A549 (cell line): ENCODE measurements at regions not wholly inside any gene's neighbourhood (a gene's known extent, or its start where the extent isn't known, plus 50 kb on each side); places are given as distances from the start of the nearest gene placed in this dataset.

Experiments
- ATAC-seq, 2 experiments: fragments of 200-7000 bp in 1 of 2; fragments of >200 bp in 1 of 2; cut with Nextera tagmentation in 1 of 2; cut with Tn5 transposase in 1 of 2; 3 replicates each; pipeline versions ENCODE4 v1.8.0 to v1.9.1; 2018 to 2020; ENCODE audit warnings: mild to moderate bottlenecking in 1 of 2, moderate library complexity in 1 of 2
- CTCF ChIA-PET: fragments of 300-600 bp; sonication (Branson Sonifier 250); formaldehyde crosslinking; extraction: SDS; loops from one replicate; lab custom pipeline; 2021; ENCODE audit warnings: antibody characterized with exemption, inconsistent platforms; lab: Yijun Ruan, JAX
- POLR2A ChIA-PET: fragments of 350-600 bp; formaldehyde crosslinking; extraction: SDS; loops from one replicate; lab custom pipeline; 2021; ENCODE audit warnings: antibody characterized with exemption, inconsistent platforms; lab: Yijun Ruan, JAX
- DNase-seq, 2 experiments: peaks; one replicate each; pipeline versions ENCODE4 v3.0.0 to v3.0.0-alpha.2; 2011 to 2016; ENCODE audit warnings: low read depth in 1 of 2, low spot score in 1 of 2
- FAIRE-seq: peaks from 2 replicates; lab custom pipeline; 2011; peaks lifted over from hg19 to GRCh38; lab: Jason Lieb, UNC
- H3K27ac ChIP-seq, 2 experiments: fragments of >200 bp; sonication (Bioruptor Twin); formaldehyde crosslinking; 3 replicates each; pipeline ENCODE4 v1.5.1; 2016 to 2017
- H3K4me1 ChIP-seq: fragments of >200 bp; sonication (Bioruptor Twin); formaldehyde crosslinking; 3 replicates; pipeline ENCODE4 v1.6.1; 2016
- H3K4me2 ChIP-seq: fragments of >200 bp; sonication (Bioruptor Twin); formaldehyde crosslinking; 3 replicates; pipeline ENCODE4 v1.6.1; 2016
- H3K4me3 ChIP-seq: fragments of >200 bp; sonication (Bioruptor Twin); formaldehyde crosslinking; 3 replicates; pipeline ENCODE4 v1.5.1; 2016
- H3K9me3 ChIP-seq: fragments of >200 bp; sonication (Bioruptor Twin); formaldehyde crosslinking; 3 replicates; pipeline ENCODE4 v1.6.1; 2016
- CBX8 ChIP-seq: fragments of 200-600 bp; sonication (generic); IDR thresholded peaks from 2 replicates; pipeline ENCODE4 v1.6.1; 2016
- CHD4 ChIP-seq: fragments of 200-600 bp; sonication (generic); IDR thresholded peaks from 2 replicates; pipeline ENCODE4 v1.6.1; 2016; ENCODE audit warnings: antibody characterized with exemption, mild to moderate bottlenecking, borderline replicate concordance
- CTCF ChIP-seq: fragments of >200 bp; sonication (Bioruptor Twin); formaldehyde crosslinking; IDR thresholded peaks from 3 replicates; pipeline ENCODE4 v1.5.1; 2016
- EHF ChIP-seq: fragments of 250-450 bp; sonication (Bioruptor Pico); IDR thresholded peaks from 2 replicates; pipeline ENCODE4 v1.5.0; 2020; ENCODE audit warnings: mild to moderate bottlenecking
- EHMT2 ChIP-seq: fragments of 200-600 bp; sonication (generic); IDR thresholded peaks from 2 replicates; pipeline ENCODE4 v1.6.1; 2016; ENCODE audit warnings: antibody characterized with exemption, low read depth, mild to moderate bottlenecking, moderate library complexity
- HES2 ChIP-seq: fragments of >200 bp; sonication (Bioruptor Twin); formaldehyde crosslinking; IDR thresholded peaks from 2 replicates; pipeline ENCODE4 v1.6.1; 2016
- HOXA7 ChIP-seq: fragments of 250-450 bp; sonication (Bioruptor Pico); IDR thresholded peaks from 2 replicates; pipeline ENCODE4 v1.5.0; 2020; ENCODE audit warnings: mild to moderate bottlenecking, moderate library complexity
- HOXB13 ChIP-seq: fragments of 250-450 bp; sonication (Bioruptor Pico); IDR thresholded peaks from 2 replicates; pipeline ENCODE4 v1.5.0; 2020; ENCODE audit warnings: low read depth, mild to moderate bottlenecking, moderate library complexity
- KDM1A ChIP-seq: fragments of 200-600 bp; sonication (generic); IDR thresholded peaks from 2 replicates; pipeline ENCODE4 v1.6.1; 2016; ENCODE audit warnings: low read depth, mild to moderate bottlenecking
- MAFK ChIP-seq: fragments of 450-650 bp; IDR thresholded peaks from 2 replicates; pipeline ENCODE4 v1.6.1; 2014; ENCODE audit not compliant: partially characterized antibody
- MAX ChIP-seq: IDR thresholded peaks from 2 replicates; pipeline ENCODE4 v1.6.1; 2012
- MAZ ChIP-seq: fragments of 150-350 bp; IDR thresholded peaks from 2 replicates; pipeline ENCODE4 v1.6.1; 2014; ENCODE audit warnings: antibody characterized with exemption, low read depth, low read length, borderline replicate concordance
- NR3C1 ChIP-seq: fragments of >200 bp; sonication (Bioruptor Twin); formaldehyde crosslinking; IDR thresholded peaks from 3 replicates; pipeline ENCODE4 v1.6.1; 2017
- RAD21 ChIP-seq, 2 experiments: fragments of >200 bp in 1 of 2; sonication (Bioruptor Twin) in 1 of 2; formaldehyde crosslinking in 1 of 2; IDR thresholded peaks in 1 of 2; conservative IDR thresholded peaks in 1 of 2; 2 replicates in 1 of 2; 3 replicates in 1 of 2; pipeline ENCODE4 v1.6.1; 2012 to 2018; ENCODE audit warnings: inconsistent platforms in 1 of 2
- RCOR1 ChIP-seq: fragments of 150-350 bp; IDR thresholded peaks from 2 replicates; pipeline ENCODE4 v1.6.1; 2014; ENCODE audit warnings: antibody characterized with exemption, low read length, low read depth
- RFX5 ChIP-seq: fragments of 450-650 bp; IDR thresholded peaks from 2 replicates; pipeline ENCODE4 v1.7.1; 2014; ENCODE audit warnings: antibody characterized with exemption, mild to moderate bottlenecking, moderate library complexity
- RNF2 ChIP-seq: fragments of 200-600 bp; sonication (generic); IDR thresholded peaks from 2 replicates; pipeline ENCODE4 v1.6.1; 2016; ENCODE audit warnings: low read depth, mild to moderate bottlenecking, antibody characterized with exemption, moderate library complexity, borderline replicate concordance
- SREBF2 ChIP-seq: fragments of 450-650 bp; IDR thresholded peaks from 2 replicates; pipeline ENCODE4 v1.6.1; 2014; ENCODE audit warnings: mild to moderate bottlenecking, moderate library complexity
- TFCP2L1 ChIP-seq: fragments of 250-450 bp; sonication (Bioruptor Pico); IDR thresholded peaks from 2 replicates; pipeline ENCODE4 v1.5.0; 2021; ENCODE audit warnings: mild to moderate bottlenecking
- USF2 ChIP-seq: fragments of 450-650 bp; IDR thresholded peaks from 2 replicates; pipeline ENCODE4 v1.6.1; 2014; ENCODE audit warnings: antibody characterized with exemption
- ZFP36 ChIP-seq: fragments of 450-650 bp; IDR thresholded peaks from 2 replicates; pipeline ENCODE4 v1.6.1; 2014; ENCODE audit warnings: borderline replicate concordance; ENCODE audit not compliant: partially characterized antibody
- WGBS: methylation state at CpG from one replicate; pipeline ENCODE4 v1.1.6; 2017; ENCODE audit errors: missing lambda C conversion rate; 5-methylcytosine and 5-hydroxymethylcytosine counted together

GRCh38 chr3:34837848-34838741 lies 801.2 kb upstream of the ARPP21 start:
- no peak for ATAC-seq
- Histone ChIP-seq H3K27ac (no peak overlapping the region), H3K4me1 (no peaks in the 10 kb centered on the region), H3K9me3 (no peaks in the 10 kb centered on the region), H3K4me2 (no peak overlapping the region), H3K4me3 (no peak overlapping the region)
- FAIRE-seq = no peak
- ChIA-PET POLR2A (no interaction called here), CTCF (interaction anchor here (0.6 kb wide), 1 partner anchor 1474 kb away, joined by 3 read pairs; no protein-coding TSS in a partner anchor)
- 59% methylated on average over 4 of the region's 4 CpGs for WGBS
- no peak for TF ChIP-seq HOXA7 (CRISPR knock-in tag)
- no peak for TF ChIP-seq RCOR1
- no peak for TF ChIP-seq EHMT2
- TF ChIP-seq CHD4 = no peak
- no peak for TF ChIP-seq TFCP2L1 (CRISPR knock-in tag)
- TF ChIP-seq USF2 = no peak
- TF ChIP-seq KDM1A = no peak
- no peak for TF ChIP-seq MAFK
- no peak for TF ChIP-seq SREBF2
- TF ChIP-seq MAZ = no peak
- DNase-seq = no peak

GRCh38 chr3:34842706-34843480 lies 796.4 kb upstream of the ARPP21 start:
- POLR2A ChIA-PET = no interaction called here
- FAIRE-seq = no peak
- CTCF ChIA-PET = no interaction called here
- 34% methylated on average over 4 of the region's 4 CpGs for WGBS
- no peak for ATAC-seq
- Histone ChIP-seq H3K4me2 (no peak overlapping the region), H3K4me1 (no peaks in the 10 kb centered on the region), H3K9me3 (no peaks in the 10 kb centered on the region), H3K4me3 (no peak overlapping the region), H3K27ac (no peak overlapping the region)
- TF ChIP-seq EHF (CRISPR knock-in tag) (no peak), RAD21 (conservative IDR thresholded peaks at IDR 0.05 in 1 of 2, IDR thresholded peaks at IDR 0.05 in 1 of 2) (no peak), HOXB13 (CRISPR knock-in tag) (no peak), CBX8 (no peak), ZFP36 (no peak), CTCF (no peak), NR3C1 (no peak), HES2 (no peak), MAX (no peak), RNF2 (no peak), RFX5 (no peak)
- DNase-seq = no peak
